WTC11 (cell line): ENCODE measurements at regions not wholly inside any gene's neighbourhood (a gene's known extent, or its start where the extent isn't known, plus 50 kb on each side); places are given as distances from the start of the nearest gene placed in this dataset.

Experiments used
- ATAC-seq: fragments of 200-7000 bp; cut with Tn5 transposase; 2 replicates; pipeline ENCODE4 v1.10.0; 2021; ENCODE audit warnings: mild to moderate bottlenecking, moderate library complexity
- CTCF ChIA-PET: fragments of 300-600 bp; sonication (Branson Sonifier 250); formaldehyde crosslinking; loops from one replicate; lab custom pipeline; 2021; ENCODE audit warnings: antibody characterized with exemption; lab: Charles Lee
- POLR2A ChIA-PET: fragments of 350-600 bp; sonication (Branson Sonifier 250); formaldehyde crosslinking; loops from one replicate; lab custom pipeline; 2021; ENCODE audit warnings: antibody characterized with exemption; lab: Charles Lee
- DNase-seq: peaks from one replicate; pipeline ENCODE4 v3.0.0; 2021; ENCODE audit warnings: low spot score
- H3K27ac Mint-ChIP-seq: 2 replicates; pipeline ENCODE4 v1.8.0; 2021; ENCODE audit warnings: mixed read lengths
- H3K27me3 Mint-ChIP-seq: 2 replicates; pipeline ENCODE4 v1.8.0; 2021; ENCODE audit warnings: low read depth, mild to moderate bottlenecking, moderate library complexity, mixed read lengths
- H3K36me3 Mint-ChIP-seq: 2 replicates; pipeline ENCODE4 v1.8.0; 2021; ENCODE audit warnings: mixed read lengths
- H3K4me1 Mint-ChIP-seq: 2 replicates; pipeline ENCODE4 v1.8.0; 2022; ENCODE audit warnings: mixed read lengths
- H3K4me3 Mint-ChIP-seq: 2 replicates; pipeline ENCODE4 v1.8.0; 2021; ENCODE audit warnings: mild to moderate bottlenecking, moderate library complexity, mixed read lengths
- H3K9me3 Mint-ChIP-seq: 2 replicates; pipeline ENCODE4 v1.8.0; 2021; ENCODE audit warnings: mixed read lengths
- ATF2 ChIP-seq: sonication (generic); formaldehyde crosslinking; IDR thresholded peaks from 2 replicates; pipeline ENCODE4 v1.8.1; 2022; ENCODE audit warnings: low read depth, missing genetic modification reagents, borderline replicate concordance
- FOXJ3 ChIP-seq: sonication (generic); formaldehyde crosslinking; IDR thresholded peaks from 2 replicates; pipeline ENCODE4 v1.9.0; 2021; ENCODE audit warnings: missing genetic modification reagents, mild to moderate bottlenecking, borderline replicate concordance
- FOXK1 ChIP-seq: sonication (generic); formaldehyde crosslinking; IDR thresholded peaks from 2 replicates; pipeline ENCODE4 v1.8.0; 2022; ENCODE audit warnings: mild to moderate bottlenecking, moderate library complexity, missing genetic modification reagents
- FOXP1 ChIP-seq: sonication (generic); formaldehyde crosslinking; IDR thresholded peaks from 2 replicates; pipeline ENCODE4 v1.8.0; 2022; ENCODE audit warnings: missing genetic modification reagents, mild to moderate bottlenecking, moderate library complexity, borderline replicate concordance
- GABPB1 ChIP-seq: sonication (generic); formaldehyde crosslinking; IDR thresholded peaks from 2 replicates; pipeline ENCODE4 v1.8.1; 2023; ENCODE audit warnings: mild to moderate bottlenecking, missing genetic modification reagents
- GRHL2 ChIP-seq: fragments of 250-450 bp; sonication (Bioruptor Pico); IDR thresholded peaks from 2 replicates; pipeline ENCODE4 v1.8.0; 2022; ENCODE audit warnings: mild to moderate bottlenecking, moderate library complexity; ENCODE audit not compliant: insufficient replicate concordance, severe bottlenecking
- MAX ChIP-seq: sonication (generic); formaldehyde crosslinking; IDR thresholded peaks from 2 replicates; pipeline ENCODE4 v1.8.0; 2022; ENCODE audit warnings: mild to moderate bottlenecking, missing genetic modification reagents
- MYBL2 ChIP-seq: sonication (generic); formaldehyde crosslinking; IDR thresholded peaks from 2 replicates; pipeline ENCODE4 v1.8.1; 2023; ENCODE audit warnings: mild to moderate bottlenecking, moderate library complexity, missing genetic modification reagents
- SMAD3 ChIP-seq: sonication (generic); formaldehyde crosslinking; IDR thresholded peaks from 2 replicates; pipeline ENCODE4 v1.8.0; 2022; ENCODE audit warnings: missing genetic modification reagents, mild to moderate bottlenecking, borderline replicate concordance
- SP1 ChIP-seq: sonication (generic); formaldehyde crosslinking; conservative IDR thresholded peaks from 2 replicates; pipeline ENCODE4 v1.8.1; 2022; ENCODE audit warnings: missing genetic modification reagents
- TP53 ChIP-seq: sonication (generic); formaldehyde crosslinking; IDR thresholded peaks from 2 replicates; pipeline ENCODE4 v1.8.1; 2023; ENCODE audit warnings: mild to moderate bottlenecking, missing genetic modification reagents
- ZBTB21 ChIP-seq: sonication (generic); formaldehyde crosslinking; IDR thresholded peaks from 2 replicates; pipeline ENCODE4 v1.8.1; 2023; ENCODE audit warnings: mild to moderate bottlenecking, missing genetic modification reagents, borderline replicate concordance
- ZNF396 ChIP-seq: fragments of 250-450 bp; sonication (Bioruptor Pico); IDR thresholded peaks from 2 replicates; pipeline ENCODE4 v1.8.0; 2021; ENCODE audit warnings: mild to moderate bottlenecking, moderate library complexity, borderline replicate concordance
- ZNF671 ChIP-seq: fragments of 250-450 bp; sonication (Bioruptor Pico); IDR thresholded peaks from 2 replicates; pipeline ENCODE4 v1.8.0; 2021; ENCODE audit warnings: mild to moderate bottlenecking
- TF ChIP-seq, protein P1 (sequence below): fragments of 200-600 bp; IDR thresholded peaks from 2 replicates; pipeline ENCODE4 v1.8.0; 2022; ENCODE audit warnings: antibody characterized with exemption
- TF ChIP-seq, protein P2 (sequence below): sonication (generic); formaldehyde crosslinking; IDR thresholded peaks from 2 replicates; pipeline ENCODE4 v1.8.0; 2022; ENCODE audit warnings: mild to moderate bottlenecking, missing genetic modification reagents
- TF ChIP-seq, protein P3 (sequence below): sonication (generic); formaldehyde crosslinking; IDR thresholded peaks from 2 replicates; pipeline ENCODE4 v1.8.1; 2023; ENCODE audit warnings: mild to moderate bottlenecking, missing genetic modification reagents, moderate library complexity
- TF ChIP-seq, protein P4 (sequence below): sonication (generic); formaldehyde crosslinking; IDR thresholded peaks from 2 replicates; pipeline ENCODE4 v1.8.0; 2023; ENCODE audit warnings: mild to moderate bottlenecking, missing genetic modification reagents

DNA sequence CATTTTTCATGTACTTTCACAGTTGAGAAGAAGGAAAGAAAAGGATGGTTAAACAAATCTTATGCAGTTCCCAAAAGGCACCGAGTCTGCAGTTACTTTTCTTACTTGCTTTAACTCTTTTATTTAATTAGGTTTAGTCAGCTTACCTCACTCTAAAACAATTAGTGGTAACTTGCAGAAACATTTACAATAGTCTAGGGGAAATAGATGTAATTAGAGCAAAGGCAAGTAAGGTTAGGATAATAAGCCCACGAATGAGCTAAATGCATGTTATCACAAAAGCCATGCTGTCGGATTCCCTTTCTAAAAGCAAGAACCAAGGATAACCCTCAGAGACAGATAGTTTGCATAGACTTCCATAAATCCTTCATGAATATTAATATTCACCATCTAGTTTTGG lies 82.0 kb upstream of the VCX2 start:
- ATAC-seq (no peak), DNase-seq (no peak)
- CTCF ChIA-PET, result interaction anchor here (1.3 kb wide), 1 partner anchor 16 kb away, joined by 3 read pairs; no protein-coding TSS in a partner anchor
- H3K27ac Mint-ChIP-seq, result no peak overlapping the region
- H3K9me3 Mint-ChIP-seq, result no peaks in the 10 kb centered on the region
- H3K27me3 Mint-ChIP-seq, result no peaks in the 10 kb centered on the region; the same call in 1 of the 2 replicates
- H3K36me3 Mint-ChIP-seq, result no peaks in the 10 kb centered on the region
- TF ChIP-seq ZNF671 (CRISPR knock-in tag) (no peak), ATF2 (no peak), SP1 (no peak), GRHL2 (CRISPR knock-in tag) (no peak), MAX (CRISPR knock-in tag) (no peak), ZBTB21 (CRISPR knock-in tag) (no peak), GABPB1 (no peak), ZNF396 (CRISPR knock-in tag) (no peak), FOXJ3 (CRISPR knock-in tag) (no peak), FOXK1 (CRISPR knock-in tag) (no peak), SMAD3 (CRISPR knock-in tag) (no peak), MYBL2 (CRISPR knock-in tag) (no peak)
- TF ChIP-seq, protein P1, sequence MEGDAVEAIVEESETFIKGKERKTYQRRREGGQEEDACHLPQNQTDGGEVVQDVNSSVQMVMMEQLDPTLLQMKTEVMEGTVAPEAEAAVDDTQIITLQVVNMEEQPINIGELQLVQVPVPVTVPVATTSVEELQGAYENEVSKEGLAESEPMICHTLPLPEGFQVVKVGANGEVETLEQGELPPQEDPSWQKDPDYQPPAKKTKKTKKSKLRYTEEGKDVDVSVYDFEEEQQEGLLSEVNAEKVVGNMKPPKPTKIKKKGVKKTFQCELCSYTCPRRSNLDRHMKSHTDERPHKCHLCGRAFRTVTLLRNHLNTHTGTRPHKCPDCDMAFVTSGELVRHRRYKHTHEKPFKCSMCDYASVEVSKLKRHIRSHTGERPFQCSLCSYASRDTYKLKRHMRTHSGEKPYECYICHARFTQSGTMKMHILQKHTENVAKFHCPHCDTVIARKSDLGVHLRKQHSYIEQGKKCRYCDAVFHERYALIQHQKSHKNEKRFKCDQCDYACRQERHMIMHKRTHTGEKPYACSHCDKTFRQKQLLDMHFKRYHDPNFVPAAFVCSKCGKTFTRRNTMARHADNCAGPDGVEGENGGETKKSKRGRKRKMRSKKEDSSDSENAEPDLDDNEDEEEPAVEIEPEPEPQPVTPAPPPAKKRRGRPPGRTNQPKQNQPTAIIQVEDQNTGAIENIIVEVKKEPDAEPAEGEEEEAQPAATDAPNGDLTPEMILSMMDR, result no peak
- TF ChIP-seq, protein P2, sequence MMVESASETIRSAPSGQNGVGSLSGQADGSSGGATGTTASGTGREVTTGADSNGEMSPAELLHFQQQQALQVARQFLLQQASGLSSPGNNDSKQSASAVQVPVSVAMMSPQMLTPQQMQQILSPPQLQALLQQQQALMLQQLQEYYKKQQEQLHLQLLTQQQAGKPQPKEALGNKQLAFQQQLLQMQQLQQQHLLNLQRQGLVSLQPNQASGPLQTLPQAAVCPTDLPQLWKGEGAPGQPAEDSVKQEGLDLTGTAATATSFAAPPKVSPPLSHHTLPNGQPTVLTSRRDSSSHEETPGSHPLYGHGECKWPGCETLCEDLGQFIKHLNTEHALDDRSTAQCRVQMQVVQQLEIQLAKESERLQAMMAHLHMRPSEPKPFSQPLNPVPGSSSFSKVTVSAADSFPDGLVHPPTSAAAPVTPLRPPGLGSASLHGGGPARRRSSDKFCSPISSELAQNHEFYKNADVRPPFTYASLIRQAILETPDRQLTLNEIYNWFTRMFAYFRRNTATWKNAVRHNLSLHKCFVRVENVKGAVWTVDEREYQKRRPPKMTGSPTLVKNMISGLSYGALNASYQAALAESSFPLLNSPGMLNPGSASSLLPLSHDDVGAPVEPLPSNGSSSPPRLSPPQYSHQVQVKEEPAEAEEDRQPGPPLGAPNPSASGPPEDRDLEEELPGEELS (CRISPR knock-in tag), result no peak
- TF ChIP-seq, all 79 proteins: peak for 0
- no peak overlapping the region for H3K4me3 Mint-ChIP-seq
- no peaks in the 10 kb centered on the region for H3K4me1 Mint-ChIP-seq
- POLR2A ChIA-PET, result no interaction called here

GRCh38 chrX:8254401-8254800 lies 83.3 kb upstream of the VCX2 start:
- Mint-ChIP-seq H3K27ac (no peak overlapping the region), H3K27me3 (no peaks in the 10 kb centered on the region; the same call in 1 of the 2 replicates), H3K9me3 (no peaks in the 10 kb centered on the region), H3K4me3 (no peak overlapping the region)
- POLR2A ChIA-PET, result no interaction called here
- no peak for DNase-seq
- TF ChIP-seq TP53, result no peak
- TF ChIP-seq, protein P3, sequence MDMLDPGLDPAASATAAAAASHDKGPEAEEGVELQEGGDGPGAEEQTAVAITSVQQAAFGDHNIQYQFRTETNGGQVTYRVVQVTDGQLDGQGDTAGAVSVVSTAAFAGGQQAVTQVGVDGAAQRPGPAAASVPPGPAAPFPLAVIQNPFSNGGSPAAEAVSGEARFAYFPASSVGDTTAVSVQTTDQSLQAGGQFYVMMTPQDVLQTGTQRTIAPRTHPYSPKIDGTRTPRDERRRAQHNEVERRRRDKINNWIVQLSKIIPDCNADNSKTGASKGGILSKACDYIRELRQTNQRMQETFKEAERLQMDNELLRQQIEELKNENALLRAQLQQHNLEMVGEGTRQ (CRISPR knock-in tag), result no peak
- TF ChIP-seq, protein P4, sequence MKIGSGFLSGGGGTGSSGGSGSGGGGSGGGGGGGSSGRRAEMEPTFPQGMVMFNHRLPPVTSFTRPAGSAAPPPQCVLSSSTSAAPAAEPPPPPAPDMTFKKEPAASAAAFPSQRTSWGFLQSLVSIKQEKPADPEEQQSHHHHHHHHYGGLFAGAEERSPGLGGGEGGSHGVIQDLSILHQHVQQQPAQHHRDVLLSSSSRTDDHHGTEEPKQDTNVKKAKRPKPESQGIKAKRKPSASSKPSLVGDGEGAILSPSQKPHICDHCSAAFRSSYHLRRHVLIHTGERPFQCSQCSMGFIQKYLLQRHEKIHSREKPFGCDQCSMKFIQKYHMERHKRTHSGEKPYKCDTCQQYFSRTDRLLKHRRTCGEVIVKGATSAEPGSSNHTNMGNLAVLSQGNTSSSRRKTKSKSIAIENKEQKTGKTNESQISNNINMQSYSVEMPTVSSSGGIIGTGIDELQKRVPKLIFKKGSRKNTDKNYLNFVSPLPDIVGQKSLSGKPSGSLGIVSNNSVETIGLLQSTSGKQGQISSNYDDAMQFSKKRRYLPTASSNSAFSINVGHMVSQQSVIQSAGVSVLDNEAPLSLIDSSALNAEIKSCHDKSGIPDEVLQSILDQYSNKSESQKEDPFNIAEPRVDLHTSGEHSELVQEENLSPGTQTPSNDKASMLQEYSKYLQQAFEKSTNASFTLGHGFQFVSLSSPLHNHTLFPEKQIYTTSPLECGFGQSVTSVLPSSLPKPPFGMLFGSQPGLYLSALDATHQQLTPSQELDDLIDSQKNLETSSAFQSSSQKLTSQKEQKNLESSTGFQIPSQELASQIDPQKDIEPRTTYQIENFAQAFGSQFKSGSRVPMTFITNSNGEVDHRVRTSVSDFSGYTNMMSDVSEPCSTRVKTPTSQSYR, result no peak
- TF ChIP-seq, protein P1, result no peak
- no peak for TF ChIP-seq SMAD3 (CRISPR knock-in tag)
- TF ChIP-seq FOXP1, result no peak
- TF ChIP-seq, all 79 proteins: peak for 0
- Mint-ChIP-seq H3K36me3 (no peaks in the 10 kb centered on the region), H3K4me1 (no peaks in the 10 kb centered on the region)
- CTCF ChIA-PET, result no interaction called here
- no peak for ATAC-seq
